HG02759 (cell line): ENCODE measurements at regions not wholly inside any gene's neighbourhood (a gene's known extent, or its start where the extent isn't known, plus 50 kb on each side); places are given as distances from the start of the nearest gene placed in this dataset.

Source experiments
- ATAC-seq: cut with Tn5 transposase; IDR thresholded peaks from one replicate; pipeline ENCODE4 v1.9.1; 2021; ENCODE audit warnings: mild to moderate bottlenecking, moderate library complexity; ENCODE audit not compliant: unreplicated experiment

GRCh38 chr6:138004430-138005287, 102.6 kb downstream of the PERP start:
- ATAC-seq: no peak

DNA sequence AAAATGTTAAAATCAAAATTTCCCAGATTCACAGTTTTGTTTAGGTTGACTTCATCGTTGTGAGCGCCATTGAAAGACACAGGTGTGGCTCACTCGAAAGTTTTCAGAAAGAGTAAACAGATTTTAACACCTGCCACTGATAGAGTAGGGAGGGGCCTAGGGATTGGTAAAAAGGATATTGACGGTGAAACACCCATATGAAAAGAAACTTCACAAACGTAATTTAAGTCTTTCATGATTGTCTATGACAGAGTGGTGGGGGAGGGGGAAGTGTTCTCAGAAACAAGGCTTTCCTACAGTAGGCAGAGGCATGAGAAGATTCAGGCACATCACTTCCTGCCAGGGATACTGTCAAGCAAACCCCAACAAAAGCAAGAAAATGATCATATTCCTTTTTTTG, 101.4 kb downstream of the PERP start:
- no peak for ATAC-seq

DNA sequence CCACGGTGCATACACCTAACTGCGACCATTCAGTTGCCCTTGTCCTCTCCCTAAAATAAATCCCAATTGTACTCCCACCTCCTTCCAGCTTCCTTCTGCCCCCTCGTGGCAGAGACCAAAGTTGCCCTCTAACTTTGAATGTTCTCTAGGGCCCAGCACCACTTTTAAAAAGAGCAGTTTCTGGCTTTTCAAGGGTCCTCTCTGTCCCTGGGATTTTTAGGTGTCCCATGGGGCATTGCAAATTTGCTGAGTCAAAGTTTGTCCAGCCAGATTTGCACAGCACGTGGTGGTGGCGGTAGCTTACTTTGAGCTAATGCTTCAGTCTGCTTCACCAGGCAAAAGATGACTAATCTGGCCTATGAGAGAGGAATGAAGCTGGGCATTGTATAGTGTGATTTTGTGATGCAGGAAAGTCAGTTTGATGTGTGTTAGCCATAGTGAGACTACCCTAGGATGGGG, 100.2 kb downstream of the PERP start:
- ATAC-seq: no peak

DNA sequence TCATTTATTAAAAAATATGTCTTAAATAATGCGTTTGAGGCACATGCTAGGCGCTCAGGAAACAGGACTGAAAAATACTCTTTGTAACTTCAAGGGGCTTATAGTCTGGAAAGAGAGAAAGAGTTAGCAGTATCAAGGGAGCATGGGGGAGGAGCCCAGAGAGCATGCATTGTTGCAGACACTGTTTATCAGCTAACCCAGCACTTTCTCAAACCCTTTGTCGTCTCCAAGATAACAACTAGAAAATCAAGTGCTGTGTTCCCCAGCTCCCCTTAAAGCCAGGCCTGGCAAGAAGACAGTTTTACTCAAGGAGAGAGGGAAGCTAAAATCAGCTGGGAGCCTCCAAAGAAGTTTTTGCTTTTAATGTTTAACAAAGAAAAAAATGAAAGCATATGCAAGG, 98.4 kb downstream of the PERP start:
- no peak for ATAC-seq

- no peak for ATAC-seq
Measured at GRCh38 chr6:138011413-138011812, 95.8 kb downstream of the PERP start.

DNA sequence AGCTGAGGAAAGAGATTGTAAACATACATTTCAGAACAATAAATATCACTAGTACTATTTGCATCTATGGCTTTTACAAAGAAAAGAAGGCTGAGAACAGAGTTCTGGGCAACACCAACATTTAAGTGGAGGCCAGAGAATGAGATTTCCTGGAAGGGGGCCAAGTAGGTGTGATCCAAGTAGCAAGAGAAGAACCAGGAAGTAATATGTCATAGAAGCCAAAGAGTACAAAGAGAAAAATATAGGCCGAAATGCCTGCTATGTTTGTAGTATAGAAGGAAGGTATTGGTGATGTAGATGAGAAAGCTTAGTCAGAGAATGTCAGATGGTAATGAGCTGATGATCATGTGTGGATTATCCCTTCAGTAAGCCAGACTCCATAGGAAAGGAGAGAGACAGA, 94.5 kb downstream of the PERP start:
- no peak for ATAC-seq

- ATAC-seq: no peak
Measured at GRCh38 chr6:138013959-138014358, 93.3 kb downstream of the PERP start.

- no peak for ATAC-seq
Measured at GRCh38 chr6:138017166-138017757, 90.0 kb downstream of the PERP start.

GRCh38 chr6:138018297-138018696, 88.9 kb downstream of the PERP start:
- no peak for ATAC-seq

DNA sequence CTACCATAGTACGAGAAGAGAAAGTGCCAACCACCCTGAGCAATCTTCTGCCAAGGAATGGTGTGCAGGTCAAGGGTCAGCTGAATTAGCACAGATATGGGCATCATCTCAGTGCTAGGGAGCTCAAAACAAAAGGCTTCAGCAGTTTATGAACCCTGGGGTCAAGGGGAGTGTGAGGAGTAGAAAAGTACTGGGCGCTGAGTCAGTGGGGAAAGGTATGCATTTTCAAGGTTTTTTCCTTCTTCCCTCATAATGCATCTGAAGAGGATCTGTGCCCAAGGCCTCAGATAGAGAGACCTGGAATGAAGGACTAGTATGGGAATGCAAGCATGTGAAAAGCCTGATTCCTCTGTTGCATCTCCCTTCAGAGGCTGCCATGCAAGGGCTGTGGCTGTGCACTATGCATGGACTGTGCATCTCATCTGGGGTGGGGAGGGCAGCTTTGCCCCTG, 81.7 kb downstream of the PERP start:
- no peak for ATAC-seq

DNA sequence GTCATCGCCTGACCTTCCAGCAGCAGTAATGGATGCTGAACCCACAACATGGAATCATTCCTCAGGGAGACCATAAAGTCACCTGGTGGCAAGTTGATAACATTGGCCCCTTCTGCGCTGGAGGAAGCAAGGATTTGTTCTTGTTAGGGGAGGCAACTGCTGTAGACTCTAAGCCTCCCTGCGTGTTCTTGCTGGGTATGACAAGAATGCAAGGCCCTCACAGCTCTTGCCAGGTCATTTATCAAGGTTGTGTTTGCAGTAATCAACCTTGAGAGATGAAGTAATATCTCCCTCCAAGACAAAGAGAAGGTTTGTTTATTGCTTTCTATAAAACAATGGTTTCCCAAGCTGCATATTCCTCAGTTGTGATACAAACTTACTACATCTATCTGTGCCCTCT, 80.9 kb downstream of the PERP start:
- no peak for ATAC-seq

- no peak for ATAC-seq
Measured at GRCh38 chr6:138028893-138029292, 78.3 kb downstream of the PERP start.

- no peak for ATAC-seq
Measured at GRCh38 chr6:138030872-138031271, 76.3 kb downstream of the PERP start.

- ATAC-seq: no peak
Measured at GRCh38 chr6:138031417-138031816, 75.8 kb downstream of the PERP start.

DNA sequence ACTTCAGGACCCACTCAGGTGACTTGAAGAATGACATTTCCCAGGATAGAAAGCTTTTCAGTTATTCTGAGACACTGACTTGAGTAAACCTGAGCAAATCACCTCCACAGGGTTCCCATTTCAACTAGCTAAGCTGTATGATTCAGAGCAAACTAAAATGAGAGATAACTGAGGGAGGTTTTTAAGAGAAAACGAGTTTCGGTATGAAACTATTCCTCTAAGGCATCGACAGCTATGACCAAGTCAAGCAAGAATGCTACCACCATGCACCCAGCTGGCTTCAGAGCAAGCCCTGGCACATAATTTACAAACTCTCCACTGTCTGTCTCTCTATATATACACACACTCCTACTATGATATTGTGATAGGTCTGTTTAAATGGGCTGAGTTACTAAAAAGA, 75.4 kb downstream of the PERP start:
- no peak for ATAC-seq

GRCh38 chr6:138032571-138032970, 74.6 kb downstream of the PERP start:
- no peak for ATAC-seq

DNA sequence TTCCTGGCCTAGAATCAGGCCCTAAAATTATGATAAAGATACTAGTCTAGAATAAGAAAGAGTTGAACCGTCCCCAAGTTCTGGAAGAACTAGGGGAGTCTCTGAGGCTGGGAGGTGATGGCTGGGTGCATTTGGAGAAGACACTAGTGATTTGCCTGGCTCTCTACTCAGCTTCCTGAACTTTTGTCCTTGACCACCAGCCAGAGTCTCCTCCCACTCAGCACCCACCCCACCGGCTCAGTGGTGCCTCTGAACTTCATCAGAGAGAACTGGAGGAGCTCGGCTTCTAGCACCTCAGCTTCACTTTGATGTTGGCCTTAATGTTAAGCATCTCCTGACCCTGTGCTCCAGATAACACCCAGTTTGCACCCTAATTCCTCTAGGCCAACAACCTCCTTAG, 73.0 kb downstream of the PERP start:
- no peak for ATAC-seq

DNA sequence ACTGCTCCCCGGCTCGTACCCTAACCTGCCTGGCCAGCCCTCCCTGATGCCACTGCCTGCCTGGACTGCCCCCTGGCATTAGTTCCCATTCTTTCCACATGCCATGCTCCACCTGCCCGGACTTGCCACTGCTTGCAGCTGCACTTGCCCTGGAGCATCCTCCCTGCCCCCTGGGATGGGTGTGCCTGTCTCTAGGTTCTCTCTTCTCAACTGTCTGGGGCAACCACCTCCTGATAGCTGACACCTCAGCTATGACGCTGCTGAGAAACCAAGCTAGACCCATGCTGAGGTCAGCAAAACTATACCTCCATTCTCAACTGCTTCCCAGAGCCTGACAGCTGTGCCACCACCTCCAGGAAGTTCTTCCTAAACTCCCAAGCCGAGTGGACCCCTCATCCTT, 72.1 kb downstream of the PERP start:
- ATAC-seq: no peak

- no peak for ATAC-seq
Measured at GRCh38 chr6:138036111-138036510, 71.1 kb downstream of the PERP start.

DNA sequence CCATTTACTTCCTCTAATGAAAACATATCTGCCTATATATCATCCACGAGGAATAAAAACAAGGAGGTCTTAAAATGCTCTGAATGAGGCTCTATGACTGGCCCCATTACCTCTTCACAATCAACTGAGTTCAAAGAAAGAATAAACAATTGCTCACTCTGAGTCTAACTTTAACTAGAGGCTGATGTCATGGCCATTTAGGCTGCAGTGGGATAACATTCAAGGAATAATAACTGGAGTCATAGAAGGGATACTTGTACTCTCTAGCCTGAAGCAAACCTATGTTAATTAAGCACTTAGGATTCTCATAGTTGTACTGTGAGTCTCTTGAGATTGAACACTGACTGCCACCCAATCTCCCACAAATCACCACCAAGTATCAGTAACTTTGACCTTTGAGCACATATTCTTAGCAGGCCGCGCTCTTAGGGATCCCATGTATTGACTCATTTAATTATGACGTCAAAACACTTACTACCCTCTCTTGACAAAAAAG, 70.2 kb downstream of the PERP start:
- ATAC-seq: no peak

- ATAC-seq: no peak
Measured at GRCh38 chr6:138038142-138038870, 68.9 kb downstream of the PERP start.
